A673 (cell line): ENCODE measurements at regions not wholly inside any gene's neighbourhood (a gene's known extent, or its start where the extent isn't known, plus 50 kb on each side); places are given as distances from the start of the nearest gene placed in this dataset.
"Not testable (repeated sequence)": the region's sequence is repeated elsewhere in the genome, so short reads cannot be mapped to it uniquely, and the experiment has no call there.

Experiments used
- BruUV-seq: library from RNA; stranded (reverse); fragments of 400-500 nt; replicated peaks from 2 replicates; lab custom pipeline; 2021; lab: Mats Ljungman, UMichigan
- CTCF ChIA-PET: fragments of 300-600 bp; sonication (Branson Sonifier 250); formaldehyde crosslinking; loops from one replicate; lab custom pipeline; 2022; ENCODE audit warnings: antibody characterized with exemption; lab: Charles Lee
- POLR2A ChIA-PET: fragments of 300-600 bp; sonication (Branson Sonifier 250); formaldehyde crosslinking; loops from one replicate; lab custom pipeline; 2022; ENCODE audit warnings: antibody characterized with exemption; ENCODE audit not compliant: low non-redundant PET; lab: Charles Lee
- DNase-seq: peaks from one replicate; pipeline ENCODE4 v3.0.0-alpha.2; 2015; ENCODE audit warnings: low spot score
- H3K27ac ChIP-seq: fragments of 200-600 bp; sonication (generic); 2 replicates; pipeline ENCODE4 v1.5.1; 2016; ENCODE audit warnings: mixed run types, low read depth, mild to moderate bottlenecking, mixed read lengths, antibody characterized with exemption, low read length; ENCODE audit not compliant: poor library complexity, severe bottlenecking
- H3K27me3 ChIP-seq: fragments of 200-600 bp; sonication (generic); replicated peaks from 2 replicates; pipeline ENCODE4 v1.6.1; 2017; ENCODE audit warnings: mixed run types, low read depth, mild to moderate bottlenecking, mixed read lengths, antibody characterized with exemption, low read length; ENCODE audit not compliant: insufficient read depth, poor library complexity
- H3K36me3 ChIP-seq: fragments of 200-600 bp; sonication (generic); 2 replicates; pipeline ENCODE4 v1.6.1; 2016; ENCODE audit warnings: mixed run types, mild to moderate bottlenecking, mixed read lengths, antibody characterized with exemption, low read length; ENCODE audit not compliant: insufficient read depth, poor library complexity, severe bottlenecking
- H3K4me1 ChIP-seq: fragments of 200-600 bp; sonication (generic); 2 replicates; pipeline ENCODE4 v1.6.1; 2017; ENCODE audit warnings: mixed run types, mild to moderate bottlenecking, mixed read lengths, antibody characterized with exemption, low read length; ENCODE audit not compliant: insufficient read depth, poor library complexity, severe bottlenecking
- H3K4me3 ChIP-seq: fragments of 200-600 bp; sonication (generic); 2 replicates; pipeline ENCODE4 v1.5.1; 2016; ENCODE audit warnings: low read depth, mixed run types, mild to moderate bottlenecking, mixed read lengths, low read length; ENCODE audit not compliant: poor library complexity, severe bottlenecking
- H3K9me3 ChIP-seq: fragments of 200-600 bp; sonication (generic); 2 replicates; pipeline ENCODE4 v1.6.1; 2016; ENCODE audit warnings: mixed run types, low read depth, mild to moderate bottlenecking, mixed read lengths, antibody characterized with exemption, low read length; ENCODE audit not compliant: poor library complexity, severe bottlenecking
- EZH2 ChIP-seq: fragments of 200-600 bp; sonication (generic); IDR thresholded peaks from 2 replicates; pipeline ENCODE4 v1.6.1; 2017; ENCODE audit warnings: borderline replicate concordance, low read depth, mild to moderate bottlenecking, mixed read lengths, antibody characterized with exemption, low read length; ENCODE audit not compliant: poor library complexity, severe bottlenecking
- intact Hi-C: fragments of 100-400 bp; cut with micrococcal nuclease; formaldehyde crosslinking; loops from one replicate; pipeline ENCODE4 v1.10.0; 2022; ENCODE audit not compliant: unreplicated experiment
- TF ChIP-seq, protein P1 (sequence below): fragments of 300-800, 200-600 bp; sonication (generic); conservative IDR thresholded peaks from 2 replicates; pipeline ENCODE4 v1.5.1; 2017; ENCODE audit warnings: low read depth, mild to moderate bottlenecking, antibody characterized with exemption, low read length, moderate library complexity, mixed read lengths

GRCh38 chr5:118397236-118397635 lies 591.1 kb downstream of the DTWD2 start:
- no peaks in the 10 kb centered on the region for H3K9me3 ChIP-seq
- intact Hi-C loops: no loop called here
- no TSS peak for BruUV-seq

DNA sequence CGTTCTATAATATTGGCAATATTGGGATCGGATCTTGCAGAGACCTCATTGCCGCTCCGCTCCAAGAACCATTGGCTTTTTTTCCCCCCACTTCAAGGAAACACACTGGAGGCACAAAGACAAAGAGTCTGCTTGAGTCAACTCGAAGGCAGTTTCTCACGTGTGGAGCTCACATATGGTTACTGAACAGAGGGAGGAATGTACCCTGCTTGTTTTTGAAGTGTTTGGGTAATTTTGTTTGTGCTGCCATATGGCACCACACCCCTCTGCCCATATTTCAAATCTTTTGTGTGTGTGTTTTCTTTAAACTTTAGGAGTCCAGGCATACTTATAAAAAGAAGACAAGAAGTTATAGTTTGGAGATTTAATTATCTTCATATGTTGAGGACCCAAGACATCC lies 595.9 kb downstream of the DTWD2 start:
- Histone ChIP-seq H3K4me1 (no peaks in the 10 kb centered on the region), H3K27ac (no peak overlapping the region), H3K27me3 (no peaks in the 10 kb centered on the region), H3K4me3 (no peak overlapping the region), H3K9me3 (no peaks in the 10 kb centered on the region), H3K36me3 (no peaks in the 10 kb centered on the region)
- ChIA-PET CTCF (no interaction called here), POLR2A (no interaction called here)
- BruUV-seq: no TSS peak
- TF ChIP-seq EZH2: no peak
- intact Hi-C loops: no loop called here
- no peak for DNase-seq

More at GRCh38 chr5:118397236-118397635, 591.1 kb downstream of the DTWD2 start:
- no peaks in the 10 kb centered on the region for H3K4me1 ChIP-seq
- no peaks in the 10 kb centered on the region for H3K27me3 ChIP-seq
- H3K27ac ChIP-seq: no peak overlapping the region
- no peak for DNase-seq
- TF ChIP-seq, protein P1, sequence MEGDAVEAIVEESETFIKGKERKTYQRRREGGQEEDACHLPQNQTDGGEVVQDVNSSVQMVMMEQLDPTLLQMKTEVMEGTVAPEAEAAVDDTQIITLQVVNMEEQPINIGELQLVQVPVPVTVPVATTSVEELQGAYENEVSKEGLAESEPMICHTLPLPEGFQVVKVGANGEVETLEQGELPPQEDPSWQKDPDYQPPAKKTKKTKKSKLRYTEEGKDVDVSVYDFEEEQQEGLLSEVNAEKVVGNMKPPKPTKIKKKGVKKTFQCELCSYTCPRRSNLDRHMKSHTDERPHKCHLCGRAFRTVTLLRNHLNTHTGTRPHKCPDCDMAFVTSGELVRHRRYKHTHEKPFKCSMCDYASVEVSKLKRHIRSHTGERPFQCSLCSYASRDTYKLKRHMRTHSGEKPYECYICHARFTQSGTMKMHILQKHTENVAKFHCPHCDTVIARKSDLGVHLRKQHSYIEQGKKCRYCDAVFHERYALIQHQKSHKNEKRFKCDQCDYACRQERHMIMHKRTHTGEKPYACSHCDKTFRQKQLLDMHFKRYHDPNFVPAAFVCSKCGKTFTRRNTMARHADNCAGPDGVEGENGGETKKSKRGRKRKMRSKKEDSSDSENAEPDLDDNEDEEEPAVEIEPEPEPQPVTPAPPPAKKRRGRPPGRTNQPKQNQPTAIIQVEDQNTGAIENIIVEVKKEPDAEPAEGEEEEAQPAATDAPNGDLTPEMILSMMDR: no peak
- TF ChIP-seq EZH2: no peak
- no peaks in the 10 kb centered on the region for H3K36me3 ChIP-seq
- ChIA-PET CTCF (no interaction called here), POLR2A (no interaction called here)
- no peak overlapping the region for H3K4me3 ChIP-seq

DNA sequence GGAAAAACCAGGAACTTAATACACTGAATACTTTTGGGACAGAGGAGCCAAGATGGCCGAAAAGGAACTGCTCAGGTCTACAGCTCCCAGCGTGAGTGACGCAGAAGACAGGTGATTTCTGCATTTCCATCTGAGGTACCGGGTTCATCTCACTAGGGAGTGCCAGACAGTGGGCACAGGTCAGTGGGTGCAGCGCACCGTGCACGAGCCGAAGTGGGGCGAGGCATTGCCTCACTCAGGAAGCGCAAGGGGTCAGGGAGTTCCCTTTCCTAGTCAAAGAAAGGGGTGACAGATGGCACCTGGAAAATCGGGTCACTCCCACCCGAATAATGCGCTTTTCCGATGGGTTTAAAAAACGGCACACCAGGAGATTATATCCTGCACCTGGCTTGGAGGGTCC lies 605.4 kb downstream of the DTWD2 start:
- DNase-seq, H3K36me3 ChIP-seq, H3K4me3 ChIP-seq, H3K4me1 ChIP-seq, CTCF ChIA-PET, BruUV-seq, H3K27ac ChIP-seq, H3K27me3 ChIP-seq, H3K9me3 ChIP-seq, intact Hi-C loops, POLR2A ChIA-PET: not testable (repeated sequence)

DNA sequence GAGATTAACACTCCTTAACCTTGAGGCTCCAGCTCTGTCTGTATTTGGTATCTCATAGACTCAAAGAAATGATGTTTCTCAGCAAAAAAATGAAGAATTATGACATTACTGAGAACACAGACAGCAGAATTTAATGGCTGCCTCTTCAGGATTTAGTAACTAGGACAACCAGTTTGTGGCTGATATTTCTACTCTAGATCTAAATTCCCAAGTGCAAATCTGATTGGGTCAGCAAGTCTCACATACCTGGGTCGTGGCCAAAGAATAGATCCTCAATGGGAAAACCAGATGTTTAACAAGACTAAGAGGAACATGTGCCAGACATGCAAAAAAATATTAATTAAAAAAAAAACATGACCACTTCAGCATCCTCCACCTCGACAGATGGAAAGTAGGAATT lies 608.9 kb downstream of the DTWD2 start:
- CTCF ChIA-PET: no interaction called here
- Histone ChIP-seq H3K4me1 (no peaks in the 10 kb centered on the region), H3K9me3 (no peaks in the 10 kb centered on the region), H3K27ac (no peak overlapping the region), H3K4me3 (no peak overlapping the region), H3K36me3 (no peaks in the 10 kb centered on the region), H3K27me3 (no peaks in the 10 kb centered on the region)
- POLR2A ChIA-PET: no interaction called here
- BruUV-seq: no TSS peak
- intact Hi-C loops: no loop called here
- TF ChIP-seq, protein P1: no peak
- no peak for TF ChIP-seq EZH2
- no peak for DNase-seq
